NOMO-1 (cell line): ENCODE measurements at regions not wholly inside any gene's neighbourhood (a gene's known extent, or its start where the extent isn't known, plus 50 kb on each side); places are given as distances from the start of the nearest gene placed in this dataset.

Source experiments
- DNase-seq, 2 experiments: peaks; one replicate each; lab custom pipeline; 2025; ENCODE audit not compliant: unreplicated experiment in 2 of 2; lab: John Stamatoyannopoulos, UW

- no peak for DNase-seq
Observed at GRCh38 chr13:108360139-108360538, 90.6 kb downstream of the TNFSF13B start.

- DNase-seq, result no peak
Observed at GRCh38 chr13:108361769-108362168, 92.3 kb downstream of the TNFSF13B start.

GRCh38 chr13:108363666-108364065 is 94.1 kb downstream of the TNFSF13B start:
- no peak for DNase-seq

- no peak for DNase-seq
Observed at GRCh38 chr13:108365255-108365654, 95.7 kb downstream of the TNFSF13B start.

- peak; percentile 62 to 80 for DNase-seq
Observed at GRCh38 chr13:108368250-108368905, 98.9 kb downstream of the TNFSF13B start.

GRCh38 chr13:108369412-108369811 is 99.9 kb downstream of the TNFSF13B start:
- no peak for DNase-seq

- no peak for DNase-seq
Observed at GRCh38 chr13:108375034-108375433, 105.5 kb downstream of the TNFSF13B start.

- no peak for DNase-seq
Observed at GRCh38 chr13:108375772-108376171, 106.3 kb downstream of the TNFSF13B start.

- no peak for DNase-seq
Observed at GRCh38 chr13:108376308-108376707, 106.8 kb downstream of the TNFSF13B start.

GRCh38 chr13:108377646-108378206 is 108.2 kb downstream of the TNFSF13B start:
- DNase-seq, result no peak

GRCh38 chr13:108383667-108384066 is 114.1 kb downstream of the TNFSF13B start:
- no peak for DNase-seq

- no peak for DNase-seq
Observed at GRCh38 chr13:108387156-108387555, 117.6 kb downstream of the TNFSF13B start.

GRCh38 chr13:108402850-108403249 is 133.3 kb downstream of the TNFSF13B start:
- DNase-seq, result no peak

GRCh38 chr13:108407495-108407894 is 138.0 kb downstream of the TNFSF13B start:
- DNase-seq, result peak in 1 of 2 experiments; percentile 54

- DNase-seq, result no peak
Observed at GRCh38 chr13:108408672-108409071, 139.2 kb downstream of the TNFSF13B start.

GRCh38 chr13:108409730-108410129 is 140.2 kb downstream of the TNFSF13B start:
- DNase-seq, result no peak

- no peak for DNase-seq
Observed at GRCh38 chr13:108419768-108420167, 150.2 kb downstream of the TNFSF13B start.

- no peak for DNase-seq
Observed at GRCh38 chr13:108425056-108425455, 155.5 kb downstream of the TNFSF13B start.

GRCh38 chr13:108426893-108427292 is 157.4 kb downstream of the TNFSF13B start:
- DNase-seq, result no peak

GRCh38 chr13:108427355-108427754 is 157.8 kb downstream of the TNFSF13B start:
- no peak for DNase-seq

GRCh38 chr13:108428691-108429090 is 159.2 kb downstream of the TNFSF13B start:
- no peak for DNase-seq

GRCh38 chr13:108433976-108434755 is 164.6 kb downstream of the TNFSF13B start:
- DNase-seq, result no peak
